Dedifferentiated amniotic fluid mesenchymal stem cell (primary cell): ENCODE measurements at regions not wholly inside any gene's neighbourhood (a gene's known extent, or its start where the extent isn't known, plus 50 kb on each side); places are given as distances from the start of the nearest gene placed in this dataset.
"Not testable (repeated sequence)": the region's sequence is repeated elsewhere in the genome, so short reads cannot be mapped to it uniquely, and the experiment has no call there.

Experiments used
- DNase-seq: peaks from one replicate; pipeline ENCODE4 v3.0.0-alpha.2; 2016; ENCODE audit errors: extremely low spot score

GRCh38 chr4:111031001-111031579, 408.2 kb upstream of the PITX2 start:
- no peak for DNase-seq

GRCh38 chr4:111031596-111031995, 408.7 kb upstream of the PITX2 start:
- DNase-seq: no peak

GRCh38 chr4:111037591-111038360, 414.9 kb upstream of the PITX2 start:
- no peak for DNase-seq

DNA sequence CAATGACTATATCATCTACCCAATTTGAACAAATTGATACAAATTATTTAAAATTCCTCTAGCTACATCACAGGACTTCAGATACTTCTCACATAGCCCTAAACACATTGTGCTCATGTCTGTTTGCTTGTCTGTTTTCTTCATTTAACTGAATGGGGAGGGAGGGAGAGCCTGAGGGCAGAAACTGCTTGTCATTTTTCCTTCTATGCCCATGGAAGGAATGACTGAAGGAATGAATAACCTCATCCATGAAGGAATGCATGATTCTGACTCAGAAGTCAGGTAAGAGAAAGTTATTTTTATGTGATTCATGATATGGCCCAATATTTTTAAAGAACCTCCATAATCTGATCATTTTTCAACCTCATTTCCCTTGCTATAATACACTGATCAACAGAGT, 418.0 kb upstream of the PITX2 start:
- no peak for DNase-seq

GRCh38 chr4:111043286-111043685, 420.4 kb upstream of the PITX2 start:
- DNase-seq: no peak

- DNase-seq: no peak
Measured at GRCh38 chr4:111045992-111046391, 423.1 kb upstream of the PITX2 start.

DNA sequence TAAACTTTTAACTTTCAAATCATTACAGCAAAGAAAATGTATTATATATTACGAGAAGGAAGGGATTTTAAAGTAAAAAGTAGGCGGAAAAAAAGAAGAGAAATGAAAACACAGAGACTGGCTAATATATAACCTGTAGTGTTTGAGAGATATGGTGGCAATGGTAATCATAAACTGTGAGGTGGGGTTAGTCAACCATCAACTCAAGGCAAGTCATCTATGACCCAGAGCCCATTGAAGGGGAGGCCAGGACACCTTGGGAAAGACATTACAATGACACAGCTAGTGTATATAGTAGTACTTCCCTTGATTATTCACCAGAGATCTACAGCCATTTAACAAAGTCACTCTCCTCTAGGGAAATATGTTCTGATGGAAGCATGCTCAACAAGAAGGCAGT, 423.9 kb upstream of the PITX2 start:
- DNase-seq: no peak

DNA sequence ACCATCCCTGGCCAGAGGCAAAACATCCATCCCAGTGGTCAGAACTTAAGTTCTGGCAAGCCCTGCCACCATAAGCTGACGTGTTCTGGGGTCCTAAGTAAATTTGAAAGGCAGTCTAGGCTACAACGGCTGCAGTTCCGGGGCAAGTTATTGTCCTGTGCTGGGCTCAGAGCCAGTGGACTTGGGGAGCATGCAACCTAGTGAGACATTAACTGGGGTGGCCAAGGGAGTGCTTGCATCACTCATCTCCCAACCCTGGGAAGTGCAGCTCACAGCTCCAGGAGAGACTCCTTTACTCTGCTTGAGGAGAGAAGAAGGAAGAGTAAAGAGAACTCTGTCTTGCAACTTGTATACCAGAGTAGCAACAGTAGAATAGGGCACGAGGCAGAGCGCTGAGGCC, 425.4 kb upstream of the PITX2 start:
- no peak for DNase-seq

DNA sequence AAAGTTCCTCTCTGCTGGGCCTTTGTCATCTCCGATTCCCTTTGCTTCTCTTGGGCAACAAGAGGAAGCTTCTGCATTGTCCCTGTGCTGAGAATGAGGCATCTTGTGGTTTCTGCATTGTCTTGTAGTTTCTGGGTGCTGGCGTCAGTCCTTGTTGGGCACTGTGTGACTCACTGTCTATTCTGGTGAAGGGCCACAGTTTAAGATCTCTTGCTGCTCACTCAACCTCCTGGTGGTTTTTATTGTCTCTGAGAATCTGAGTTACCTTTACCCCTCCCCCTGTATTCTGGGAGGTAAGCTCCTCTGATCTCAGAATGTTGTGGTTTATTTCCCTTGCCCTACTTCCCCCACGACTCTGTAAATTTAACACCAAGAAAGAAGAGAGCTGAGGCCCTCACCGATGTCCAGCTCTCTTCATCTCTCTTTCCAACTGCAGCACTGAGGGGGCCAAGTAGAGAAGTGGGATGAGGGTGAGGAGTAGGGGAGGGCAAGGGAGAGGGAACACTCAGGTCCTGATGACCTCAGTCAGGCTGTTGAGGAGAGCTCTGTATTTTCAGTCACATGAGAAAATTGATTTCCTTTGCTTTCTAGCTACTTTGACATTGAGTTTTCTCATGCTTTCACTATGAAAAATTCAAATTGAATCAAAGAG, 441.6 kb upstream of the PITX2 start:
- DNase-seq: no peak

DNA sequence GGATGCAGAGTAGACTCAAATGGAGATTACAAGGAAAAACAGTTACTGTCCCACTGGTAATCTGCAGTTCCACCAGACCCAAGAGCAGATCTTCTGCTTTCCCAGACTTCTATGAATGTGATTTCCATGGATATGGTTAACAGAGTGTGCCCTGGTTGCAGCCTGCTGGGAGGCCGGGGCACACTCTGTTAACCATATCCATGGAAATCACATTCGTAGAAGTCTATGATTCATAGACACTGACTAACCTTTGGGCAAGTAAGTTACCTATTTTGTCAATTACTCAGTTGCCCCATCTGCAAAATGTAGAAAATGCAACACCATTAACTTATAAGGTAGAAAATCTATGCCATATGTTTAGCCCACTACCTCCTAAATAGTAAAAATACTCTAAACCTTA, 443.1 kb upstream of the PITX2 start:
- DNase-seq: no peak

DNA sequence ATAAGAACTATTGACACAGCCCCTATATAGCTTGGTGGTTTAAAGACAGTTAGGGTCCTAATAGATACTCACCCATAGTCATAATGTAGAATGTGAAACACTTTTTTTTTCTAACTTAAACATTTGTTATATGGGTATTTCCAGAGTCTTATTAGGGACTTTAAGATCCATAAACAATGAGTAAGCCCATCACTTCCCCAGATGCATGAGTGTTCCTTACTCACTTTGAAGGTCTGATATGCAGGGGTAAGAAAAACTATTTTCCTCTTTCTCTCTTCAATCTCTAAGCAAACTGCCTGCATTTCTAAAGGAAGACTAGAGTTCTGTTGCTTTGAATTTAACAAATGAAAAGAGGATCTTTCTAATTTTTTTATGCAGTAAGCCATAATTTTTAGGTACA, 443.6 kb upstream of the PITX2 start:
- DNase-seq: no peak

GRCh38 chr4:111066887-111067286, 444.0 kb upstream of the PITX2 start:
- no peak for DNase-seq

DNA sequence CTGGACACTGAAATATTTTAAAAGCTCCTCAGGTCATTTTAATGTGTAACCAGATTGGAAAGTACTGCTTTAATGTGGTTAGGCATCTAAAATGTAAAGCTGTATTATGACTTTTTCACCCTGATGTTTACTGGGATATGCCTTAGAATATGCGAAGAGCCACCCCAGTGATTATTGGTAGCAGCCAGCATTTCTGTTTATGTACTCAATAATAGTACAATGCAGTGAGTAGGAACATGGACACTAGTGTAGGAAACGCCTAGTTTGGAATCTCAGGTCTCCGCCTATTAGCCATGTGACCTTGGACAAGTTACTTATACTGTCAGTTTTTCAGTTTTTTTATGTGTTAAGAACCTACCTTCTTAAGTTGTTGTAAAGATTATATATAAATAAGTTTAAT, 446.0 kb upstream of the PITX2 start:
- no peak for DNase-seq

DNA sequence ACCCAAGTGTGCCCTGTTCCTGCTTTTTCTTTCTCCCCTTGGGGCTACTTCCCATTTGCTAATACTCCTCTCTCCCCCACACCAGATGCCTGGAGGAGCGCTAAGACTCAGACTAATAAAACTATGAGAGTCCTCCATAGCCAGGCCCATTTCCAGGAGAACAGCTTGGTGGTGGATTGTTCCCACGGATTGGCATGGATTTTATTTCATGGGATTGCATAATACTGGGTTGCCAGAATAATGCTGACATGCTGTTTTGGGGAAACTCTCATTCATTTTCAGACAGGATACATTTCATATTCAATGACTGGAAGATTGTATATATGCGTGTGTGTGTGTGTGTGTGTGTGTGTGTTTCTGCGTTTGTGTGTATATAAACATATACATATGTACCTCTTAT, 447.5 kb upstream of the PITX2 start:
- DNase-seq: no peak

GRCh38 chr4:111074523-111075114, 451.7 kb upstream of the PITX2 start:
- no peak for DNase-seq

DNA sequence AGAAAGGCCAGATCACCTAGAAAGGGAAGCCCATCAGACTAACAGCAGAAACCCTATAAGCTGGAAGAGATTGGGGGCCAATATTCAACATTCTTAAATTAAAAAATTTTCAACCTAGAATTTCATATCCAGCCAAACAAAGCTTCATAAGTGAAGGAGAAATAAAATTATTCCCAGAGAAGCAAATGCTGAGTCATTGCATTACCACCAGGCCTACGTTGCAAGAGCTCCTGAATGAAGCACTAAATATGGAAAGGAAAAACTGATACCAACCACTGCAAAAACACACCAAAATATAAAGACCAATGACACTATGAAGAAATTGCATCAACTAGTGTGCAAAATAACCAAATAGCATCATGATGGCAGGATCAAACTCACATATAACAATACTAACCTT, 453.4 kb upstream of the PITX2 start:
- not testable (repeated sequence) for DNase-seq

DNA sequence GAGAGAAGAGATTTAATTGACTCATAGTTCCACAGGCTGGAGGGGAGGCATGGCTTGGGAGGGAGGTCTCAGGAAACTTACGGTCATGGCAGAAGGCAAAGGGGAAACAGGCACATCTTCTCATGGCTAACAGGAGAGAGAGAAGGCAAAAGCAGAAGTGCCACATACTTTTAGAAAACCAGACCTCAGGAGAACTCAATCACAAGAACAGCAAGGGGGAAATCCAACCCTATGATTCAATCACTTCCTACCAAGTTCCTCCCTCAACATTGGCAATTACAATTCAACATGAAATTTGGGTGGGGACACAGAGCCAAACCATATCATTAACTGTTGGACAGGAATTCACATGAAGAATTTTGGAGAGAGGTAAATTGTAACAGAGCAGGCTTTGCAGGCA, 485.3 kb upstream of the PITX2 start:
- no peak for DNase-seq

DNA sequence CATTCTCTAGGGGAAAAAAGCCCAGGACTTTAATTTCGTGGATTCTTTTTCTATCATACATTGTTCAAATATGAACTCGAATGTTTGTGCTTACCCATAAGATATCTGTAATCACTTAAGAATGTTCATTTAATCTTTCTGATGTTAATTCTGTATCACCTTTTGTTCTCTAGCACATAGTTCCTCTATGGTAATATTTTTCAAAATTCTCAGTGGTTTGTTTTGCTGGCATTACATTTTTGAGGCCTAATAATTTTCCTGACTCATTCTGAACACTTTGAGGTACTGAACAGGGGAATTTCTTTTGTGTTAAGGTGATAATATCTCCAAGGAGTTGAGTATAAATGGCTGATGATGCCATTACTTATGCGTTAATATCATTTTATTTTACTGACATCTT, 490.7 kb upstream of the PITX2 start:
- no peak for DNase-seq

DNA sequence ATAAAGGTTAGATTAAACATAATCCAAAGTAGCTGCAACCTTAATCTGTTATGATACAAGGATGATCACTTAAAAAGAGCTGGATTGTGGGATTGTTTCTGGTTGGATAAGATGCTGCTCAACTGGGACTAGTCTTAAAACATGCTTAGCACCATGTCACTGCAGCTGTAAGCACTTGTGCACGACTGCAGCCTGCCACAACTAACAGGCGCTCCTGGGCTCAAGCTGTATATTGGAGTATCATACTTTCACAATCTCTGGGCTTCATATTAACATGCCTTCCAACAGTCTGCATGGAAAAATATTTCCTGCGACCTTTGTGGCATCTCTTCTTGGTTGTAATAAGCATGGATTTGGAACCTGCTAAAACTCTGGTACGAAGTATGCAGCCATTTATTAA, 493.0 kb upstream of the PITX2 start:
- no peak for DNase-seq

DNA sequence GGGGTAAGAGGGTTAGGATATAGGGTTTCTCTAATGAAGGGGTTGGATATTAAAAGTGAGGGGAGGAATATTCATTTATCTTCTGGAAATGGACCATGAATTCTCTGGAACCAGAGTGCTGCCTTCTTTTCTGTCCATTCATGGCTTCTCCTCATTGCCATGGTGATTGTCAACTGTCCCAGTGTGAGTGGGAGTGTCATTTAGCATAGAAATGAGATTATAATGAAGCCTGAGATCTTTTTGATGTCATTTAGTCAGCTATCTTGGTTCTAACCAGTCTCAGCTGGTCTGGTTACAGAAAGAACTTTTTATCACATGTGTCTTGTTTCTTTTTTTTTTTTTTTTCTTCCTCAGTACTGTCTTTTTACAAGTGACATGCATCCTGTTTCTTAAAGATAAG, 497.3 kb upstream of the PITX2 start:
- no peak for DNase-seq

GRCh38 chr4:111126340-111126739, 503.5 kb upstream of the PITX2 start:
- DNase-seq: no peak

GRCh38 chr4:111127841-111128240, 505.0 kb upstream of the PITX2 start:
- DNase-seq: no peak

DNA sequence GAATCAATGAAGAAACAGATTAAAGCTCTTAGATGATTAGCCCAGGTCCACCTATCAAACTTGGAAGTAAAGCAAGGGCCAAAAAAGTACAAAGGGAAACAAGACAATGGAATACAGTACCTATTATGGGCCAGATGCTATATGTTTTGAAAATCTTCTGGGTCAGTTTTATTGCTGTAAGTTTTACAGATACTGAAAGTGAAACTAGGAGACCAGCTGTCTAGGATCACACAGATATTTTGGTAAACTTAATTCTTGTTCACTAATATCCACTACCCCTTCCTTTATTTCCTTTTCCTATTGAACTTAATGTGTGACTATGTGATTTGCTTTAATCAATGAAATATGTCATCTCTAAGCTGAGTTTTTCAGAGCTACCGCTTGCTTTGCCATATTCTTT, 505.4 kb upstream of the PITX2 start:
- DNase-seq: no peak
